GM23338 (cell line): ENCODE measurements at regions not wholly inside any gene's neighbourhood (a gene's known extent, or its start where the extent isn't known, plus 50 kb on each side); places are given as distances from the start of the nearest gene placed in this dataset.

Source experiments
- ATAC-seq: fragments of 200-7000 bp; cut with Tn5 transposase; 3 replicates; pipeline ENCODE4 v1.9.1; 2020
- DNase-seq: peaks from one replicate; pipeline ENCODE4 v3.0.0-alpha.2; 2015; ENCODE audit warnings: low spot score
- H2AFZ ChIP-seq: fragments of 200-600 bp; sonication (generic); 2 replicates; pipeline ENCODE4 v1.8.0; 2016; ENCODE audit warnings: antibody characterized with exemption, mild to moderate bottlenecking, moderate library complexity
- H3F3A ChIP-seq: fragments of 200-600 bp; sonication (generic); replicated peaks from 2 replicates; pipeline ENCODE4 v1.8.0; 2017; ENCODE audit warnings: antibody characterized with exemption, mixed run types, low read depth
- H3K27ac ChIP-seq: fragments of 200-600 bp; sonication (generic); 2 replicates; pipeline ENCODE4 v1.6.1; 2016; ENCODE audit warnings: low read depth
- H3K27me3 ChIP-seq: fragments of 200-600 bp; sonication (generic); 2 replicates; pipeline ENCODE4 v1.8.0; 2016; ENCODE audit warnings: mild to moderate bottlenecking, mixed run types, moderate library complexity; ENCODE audit not compliant: insufficient read depth
- H3K36me3 ChIP-seq: fragments of 200-600 bp; sonication (generic); 2 replicates; pipeline ENCODE4 v1.8.0; 2016; ENCODE audit warnings: mild to moderate bottlenecking; ENCODE audit not compliant: insufficient read depth
- H3K4me1 ChIP-seq: fragments of 200-600 bp; sonication (generic); 2 replicates; pipeline ENCODE4 v1.8.0; 2016; ENCODE audit warnings: mild to moderate bottlenecking, moderate library complexity; ENCODE audit not compliant: insufficient read depth
- H3K4me2 ChIP-seq: fragments of 200-600 bp; sonication (generic); 2 replicates; pipeline ENCODE4 v1.7.1; 2017; ENCODE audit warnings: mixed run types
- H3K4me3 ChIP-seq: fragments of 200-600 bp; sonication (generic); 2 replicates; pipeline ENCODE4 v1.6.1; 2016; ENCODE audit warnings: mixed run types
- H3K79me2 ChIP-seq: fragments of 200-600 bp; sonication (generic); replicated peaks from 2 replicates; pipeline ENCODE4 v1.8.0; 2017; ENCODE audit warnings: mild to moderate bottlenecking; ENCODE audit not compliant: insufficient read depth
- H3K9me2 ChIP-seq: fragments of 200-600 bp; sonication (generic); 2 replicates; pipeline ENCODE4 v1.8.0; 2017; ENCODE audit not compliant: insufficient read depth
- H4K20me1 ChIP-seq: fragments of 200-600 bp; sonication (generic); replicated peaks from 2 replicates; pipeline ENCODE4 v1.8.0; 2017; ENCODE audit warnings: mild to moderate bottlenecking; ENCODE audit not compliant: insufficient read depth
- H3K27ac Mint-ChIP-seq: 2 replicates; pipeline ENCODE4 v1.8.0; 2020; ENCODE audit warnings: inconsistent platforms, mild to moderate bottlenecking, moderate library complexity, mixed read lengths
- H3K27me3 Mint-ChIP-seq: 3 replicates; pipeline ENCODE4 v1.8.0; 2022; ENCODE audit warnings: low read depth, mild to moderate bottlenecking, moderate library complexity, mixed read lengths, inconsistent platforms; ENCODE audit not compliant: insufficient read depth, poor library complexity
- H3K36me3 Mint-ChIP-seq: 3 replicates; pipeline ENCODE4 v1.8.0; 2021; ENCODE audit warnings: low read depth, mild to moderate bottlenecking, inconsistent platforms, moderate library complexity, mixed read lengths
- H3K4me1 Mint-ChIP-seq: 3 replicates; pipeline ENCODE4 v1.8.0; 2020; ENCODE audit warnings: mild to moderate bottlenecking, inconsistent platforms, mixed read lengths
- H3K4me3 Mint-ChIP-seq: 3 replicates; pipeline ENCODE4 v1.8.0; 2021; ENCODE audit warnings: moderate library complexity, mild to moderate bottlenecking, inconsistent platforms, mixed read lengths
- H3K9me3 Mint-ChIP-seq: 3 replicates; pipeline ENCODE4 v1.8.0; 2020; ENCODE audit warnings: moderate library complexity, mild to moderate bottlenecking, inconsistent platforms, mixed read lengths
- CREB1 ChIP-seq: fragments of 250-450 bp; sonication (Bioruptor Pico); IDR thresholded peaks from 2 replicates; pipeline ENCODE4 v1.5.0; 2020; ENCODE audit warnings: low read depth, mild to moderate bottlenecking, moderate library complexity
- CTCF ChIP-seq, 2 experiments: fragments of 200-600 bp in 1 of 2; sonication (generic) in 1 of 2; conservative IDR thresholded peaks; 2 replicates each; pipeline versions ENCODE4 v1.5.1 to v1.6.1; 2016 to 2017; ENCODE audit warnings: antibody characterized with exemption in 2 of 2, low read depth in 2 of 2, mild to moderate bottlenecking in 2 of 2, moderate library complexity in 1 of 2
- ETS1 ChIP-seq: IDR thresholded peaks from 2 replicates; pipeline ENCODE4 v1.6.1; 2016; ENCODE audit warnings: antibody characterized with exemption
- EZH2phosphoT487 ChIP-seq: fragments of 200-600 bp; sonication (generic); IDR thresholded peaks from one replicate; pipeline ENCODE4 v1.8.1; 2018; ENCODE audit warnings: antibody characterized with exemption; ENCODE audit not compliant: unreplicated experiment
- JUNB ChIP-seq: IDR thresholded peaks from one replicate; pipeline ENCODE4 v1.6.1; 2016; ENCODE audit warnings: antibody characterized with exemption; ENCODE audit not compliant: unreplicated experiment
- NANOG ChIP-seq: IDR thresholded peaks from 2 replicates; pipeline ENCODE4 v1.6.1; 2016; ENCODE audit warnings: antibody characterized with exemption, borderline replicate concordance
- POLR2AphosphoS5 ChIP-seq: IDR thresholded peaks from 2 replicates; pipeline ENCODE4 v1.6.1; 2016; ENCODE audit warnings: antibody characterized with exemption, low read depth
- REST ChIP-seq: IDR thresholded peaks from one replicate; pipeline ENCODE4 v1.6.1; 2018; ENCODE audit warnings: antibody characterized with exemption; ENCODE audit not compliant: unreplicated experiment
- STAT1 ChIP-seq: IDR thresholded peaks from one replicate; pipeline ENCODE4 v1.6.1; 2016; ENCODE audit warnings: antibody characterized with exemption; ENCODE audit not compliant: unreplicated experiment
- ZNF114 ChIP-seq: fragments of 250-450 bp; sonication (Bioruptor Pico); IDR thresholded peaks from 2 replicates; pipeline ENCODE4 v1.5.0; 2020; ENCODE audit warnings: mild to moderate bottlenecking, moderate library complexity
- ZNF331 ChIP-seq: fragments of 250-450 bp; sonication (Bioruptor Pico); IDR thresholded peaks from 2 replicates; pipeline ENCODE4 v1.5.0; 2020; ENCODE audit warnings: low read depth, mild to moderate bottlenecking, moderate library complexity
- ZNF462 ChIP-seq: fragments of 250-450 bp; sonication (Bioruptor Pico); IDR thresholded peaks from 2 replicates; pipeline ENCODE4 v1.5.0; 2020; ENCODE audit warnings: mild to moderate bottlenecking, moderate library complexity

GRCh38 chr1:115166531-115167091 lies 77.3 kb upstream of the TSPAN2 start:
- Mint-ChIP-seq H3K9me3 (no peaks in the 10 kb centered on the region), H3K4me3 (no peak overlapping the region), H3K27me3 (peaks cover 1% of the 10 kb centered on the region), H3K4me1 (no peaks in the 10 kb centered on the region), H3K27ac (no peak overlapping the region), H3K36me3 (no peaks in the 10 kb centered on the region)
- Histone ChIP-seq H2AFZ (no peak overlapping the region), H3K9me2 (0 out of 2 replicates have a peak, but pooled peaks cover 3% of the 10 kb centered on the region), H3K4me2 (no peak overlapping the region), H4K20me1 (no peaks in the 10 kb centered on the region), H3K36me3 (no peaks in the 10 kb centered on the region), H3K27ac (no peak overlapping the region), H3K4me1 (no peaks in the 10 kb centered on the region), H3K4me3 (no peak overlapping the region), H3K79me2 (no peaks in the 10 kb centered on the region), H3K27me3 (no peaks in the 10 kb centered on the region), H3F3A (no peaks in the 10 kb centered on the region)
- DNase-seq (peak; percentile 45), ATAC-seq (no peak)
- no peak for TF ChIP-seq POLR2AphosphoS5
- TF ChIP-seq JUNB, result no peak
- TF ChIP-seq ZNF462 (CRISPR knock-in tag), result no peak
- no peak for TF ChIP-seq ZNF331 (CRISPR knock-in tag)
- no peak for TF ChIP-seq STAT1
- TF ChIP-seq CTCF (conservative IDR thresholded peaks at IDR 0.05; ENCODE audit: low read depth in 2 of 2), result no peak
- no peak for TF ChIP-seq REST
- no peak for TF ChIP-seq CREB1 (CRISPR knock-in tag)
- TF ChIP-seq NANOG, result no peak
- TF ChIP-seq EZH2phosphoT487, result no peak
- no peak for TF ChIP-seq ETS1
- TF ChIP-seq ZNF114, result no peak
